Hepatocyte (in vitro differentiated cells): ENCODE measurements at regions not wholly inside any gene's neighbourhood (a gene's known extent, or its start where the extent isn't known, plus 50 kb on each side); places are given as distances from the start of the nearest gene placed in this dataset.

Experiments
- EZH2 ChIP-seq: fragments of 200-600 bp; sonication (generic); IDR thresholded peaks from 2 replicates; pipeline ENCODE4 v1.6.1; 2016; ENCODE audit warnings: antibody characterized with exemption, mild to moderate bottlenecking, borderline replicate concordance
- TF ChIP-seq, protein P1 (sequence below): fragments of 200-600 bp; sonication (generic); IDR thresholded peaks from 2 replicates; pipeline ENCODE4 v1.5.1; 2016; ENCODE audit warnings: antibody characterized with exemption, mild to moderate bottlenecking; ENCODE audit not compliant: poor library complexity

DNA sequence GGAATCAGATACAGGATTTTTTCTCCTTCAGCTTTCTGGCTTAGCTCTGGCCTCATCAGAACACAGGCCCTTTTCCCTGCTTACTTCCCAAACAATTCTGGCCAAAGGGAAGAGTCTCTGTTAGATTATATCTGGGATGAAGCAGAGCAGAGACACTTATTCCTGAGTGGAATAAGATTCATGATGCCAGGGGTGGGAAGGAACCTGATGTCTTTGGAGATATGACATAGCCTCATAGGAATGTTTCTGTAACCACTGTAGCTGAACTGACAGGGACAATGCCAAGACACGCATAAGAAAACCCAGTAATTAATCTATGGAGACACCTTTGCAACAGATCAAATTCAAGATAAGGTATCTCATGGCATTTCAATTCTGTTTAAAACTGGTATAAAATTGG lies 177.1 kb upstream of the RAG2 start:
- TF ChIP-seq, protein P1, sequence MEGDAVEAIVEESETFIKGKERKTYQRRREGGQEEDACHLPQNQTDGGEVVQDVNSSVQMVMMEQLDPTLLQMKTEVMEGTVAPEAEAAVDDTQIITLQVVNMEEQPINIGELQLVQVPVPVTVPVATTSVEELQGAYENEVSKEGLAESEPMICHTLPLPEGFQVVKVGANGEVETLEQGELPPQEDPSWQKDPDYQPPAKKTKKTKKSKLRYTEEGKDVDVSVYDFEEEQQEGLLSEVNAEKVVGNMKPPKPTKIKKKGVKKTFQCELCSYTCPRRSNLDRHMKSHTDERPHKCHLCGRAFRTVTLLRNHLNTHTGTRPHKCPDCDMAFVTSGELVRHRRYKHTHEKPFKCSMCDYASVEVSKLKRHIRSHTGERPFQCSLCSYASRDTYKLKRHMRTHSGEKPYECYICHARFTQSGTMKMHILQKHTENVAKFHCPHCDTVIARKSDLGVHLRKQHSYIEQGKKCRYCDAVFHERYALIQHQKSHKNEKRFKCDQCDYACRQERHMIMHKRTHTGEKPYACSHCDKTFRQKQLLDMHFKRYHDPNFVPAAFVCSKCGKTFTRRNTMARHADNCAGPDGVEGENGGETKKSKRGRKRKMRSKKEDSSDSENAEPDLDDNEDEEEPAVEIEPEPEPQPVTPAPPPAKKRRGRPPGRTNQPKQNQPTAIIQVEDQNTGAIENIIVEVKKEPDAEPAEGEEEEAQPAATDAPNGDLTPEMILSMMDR: no peak
- TF ChIP-seq EZH2: no peak
